Adrenal gland (tissue), 5 donors: ENCODE measurements at regions not wholly inside any gene's neighbourhood (a gene's known extent, or its start where the extent isn't known, plus 50 kb on each side); places are given as distances from the start of the nearest gene placed in this dataset.

Source experiments
- POLR2A ChIP-seq, 2 donors: fragments of 450-650 bp; IDR thresholded peaks; one replicate each; pipeline ENCODE4 v1.6.1; 2017; ENCODE audit warnings: antibody characterized with exemption in 2 of 2, mild to moderate bottlenecking in 2 of 2, moderate library complexity in 1 of 2
- TF ChIP-seq, protein P1 (sequence below), 6 experiments: fragments of 450-650 bp in 4 of 6; fragments of 200-600 bp in 2 of 6; sonication (generic) in 1 of 6; IDR thresholded peaks; 1 replicate in 5 of 6; 2 replicates in 1 of 6; pipeline versions ENCODE4 v1.5.1 to v1.8.0; 2016 to 2021; ENCODE audit warnings: antibody characterized with exemption in 6 of 6, mild to moderate bottlenecking in 2 of 6, moderate library complexity in 1 of 6
- donor health status: DM: no; HTN: no; CAD: no.

DNA sequence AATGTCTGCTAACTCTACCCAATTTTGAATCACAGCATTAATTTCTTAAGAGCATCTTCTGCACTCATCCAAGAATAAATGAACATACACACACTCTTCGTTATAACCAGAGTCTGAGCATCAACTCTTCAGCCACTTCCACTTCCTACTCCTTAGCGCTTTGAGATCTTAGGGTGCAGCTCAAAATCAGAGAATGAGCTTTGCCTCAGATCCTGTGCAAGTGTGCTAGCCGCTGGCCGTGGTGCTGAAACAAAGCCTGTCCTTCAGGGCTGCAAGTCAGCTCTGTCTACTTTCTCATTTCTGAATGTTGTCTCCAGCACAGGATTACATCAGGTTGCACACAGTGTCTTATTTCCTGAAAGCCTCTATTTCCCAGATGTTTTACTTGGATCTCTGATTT, 165.4 kb downstream of the AIPL1 start:
- no peak for TF ChIP-seq POLR2A (IDR thresholded peaks at IDR 0.05)
- TF ChIP-seq, protein P1, sequence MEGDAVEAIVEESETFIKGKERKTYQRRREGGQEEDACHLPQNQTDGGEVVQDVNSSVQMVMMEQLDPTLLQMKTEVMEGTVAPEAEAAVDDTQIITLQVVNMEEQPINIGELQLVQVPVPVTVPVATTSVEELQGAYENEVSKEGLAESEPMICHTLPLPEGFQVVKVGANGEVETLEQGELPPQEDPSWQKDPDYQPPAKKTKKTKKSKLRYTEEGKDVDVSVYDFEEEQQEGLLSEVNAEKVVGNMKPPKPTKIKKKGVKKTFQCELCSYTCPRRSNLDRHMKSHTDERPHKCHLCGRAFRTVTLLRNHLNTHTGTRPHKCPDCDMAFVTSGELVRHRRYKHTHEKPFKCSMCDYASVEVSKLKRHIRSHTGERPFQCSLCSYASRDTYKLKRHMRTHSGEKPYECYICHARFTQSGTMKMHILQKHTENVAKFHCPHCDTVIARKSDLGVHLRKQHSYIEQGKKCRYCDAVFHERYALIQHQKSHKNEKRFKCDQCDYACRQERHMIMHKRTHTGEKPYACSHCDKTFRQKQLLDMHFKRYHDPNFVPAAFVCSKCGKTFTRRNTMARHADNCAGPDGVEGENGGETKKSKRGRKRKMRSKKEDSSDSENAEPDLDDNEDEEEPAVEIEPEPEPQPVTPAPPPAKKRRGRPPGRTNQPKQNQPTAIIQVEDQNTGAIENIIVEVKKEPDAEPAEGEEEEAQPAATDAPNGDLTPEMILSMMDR (IDR thresholded peaks at IDR 0.05), result no peak
